Stimulated activated CD4-positive, alpha-beta T cell treated with anti-CD3 and anti-CD28 coated beads, Interleukin-15, amount 100 ng/mL, for 24 hours (primary cell): ENCODE measurements at regions not wholly inside any gene's neighbourhood (a gene's known extent, or its start where the extent isn't known, plus 50 kb on each side); places are given as distances from the start of the nearest gene placed in this dataset.

Source experiments
- DNase-seq: peaks from one replicate; pipeline ENCODE4 v3.0.0-alpha.2; 2020

GRCh38 chr14:61847861-61848260, 85.6 kb downstream of the SNAPC1 start:
- no peak for DNase-seq

DNA sequence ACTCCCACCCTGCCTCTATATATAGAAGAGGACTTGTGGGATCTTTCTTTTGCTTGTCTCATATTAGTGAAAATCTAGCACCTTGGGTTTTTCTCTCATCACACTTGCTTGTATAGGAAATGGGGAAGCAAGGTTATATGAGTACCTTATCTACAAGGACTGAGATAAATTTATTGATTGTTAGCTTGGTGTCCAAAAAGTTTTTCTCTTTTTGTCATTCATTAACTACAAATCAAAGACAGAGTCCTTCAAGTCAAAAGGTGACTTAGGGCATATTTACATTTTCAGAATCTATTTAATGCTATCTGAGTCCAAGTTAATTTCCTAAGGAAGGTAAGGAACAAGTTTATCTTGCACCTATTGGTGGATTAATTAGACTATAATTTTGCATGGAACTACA, 92.7 kb downstream of the SNAPC1 start:
- DNase-seq, result no peak

DNA sequence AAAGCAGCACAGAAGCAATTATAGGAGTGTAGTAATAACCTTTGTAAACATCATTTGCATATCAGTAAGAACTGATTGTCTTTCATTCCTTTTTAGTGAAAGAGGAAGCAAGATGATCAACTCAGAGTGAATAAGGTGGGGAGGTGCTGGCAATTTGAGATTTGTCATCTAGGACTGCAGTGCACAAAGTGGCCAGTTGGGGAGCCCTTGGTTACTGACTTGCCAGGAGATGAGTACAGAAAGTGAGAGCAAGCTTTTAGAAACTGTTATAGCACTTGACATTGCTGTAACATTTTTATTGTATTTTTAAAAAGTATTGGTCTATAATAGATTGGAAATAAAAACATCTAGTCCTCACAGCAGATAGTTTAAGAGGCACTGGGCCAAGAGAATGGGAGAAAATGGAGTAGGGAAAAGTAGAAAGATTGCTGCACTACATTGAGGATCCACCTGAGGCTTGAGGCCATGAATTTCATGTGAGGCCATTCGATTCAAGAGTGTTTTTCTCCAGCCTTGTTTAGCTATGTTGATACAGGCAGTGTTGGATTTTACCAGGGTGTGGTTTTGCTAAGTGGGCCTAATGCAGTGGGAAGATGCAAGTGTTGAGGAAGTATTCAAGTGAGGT, 98.2 kb downstream of the SNAPC1 start:
- peak; percentile 79 for DNase-seq

DNA sequence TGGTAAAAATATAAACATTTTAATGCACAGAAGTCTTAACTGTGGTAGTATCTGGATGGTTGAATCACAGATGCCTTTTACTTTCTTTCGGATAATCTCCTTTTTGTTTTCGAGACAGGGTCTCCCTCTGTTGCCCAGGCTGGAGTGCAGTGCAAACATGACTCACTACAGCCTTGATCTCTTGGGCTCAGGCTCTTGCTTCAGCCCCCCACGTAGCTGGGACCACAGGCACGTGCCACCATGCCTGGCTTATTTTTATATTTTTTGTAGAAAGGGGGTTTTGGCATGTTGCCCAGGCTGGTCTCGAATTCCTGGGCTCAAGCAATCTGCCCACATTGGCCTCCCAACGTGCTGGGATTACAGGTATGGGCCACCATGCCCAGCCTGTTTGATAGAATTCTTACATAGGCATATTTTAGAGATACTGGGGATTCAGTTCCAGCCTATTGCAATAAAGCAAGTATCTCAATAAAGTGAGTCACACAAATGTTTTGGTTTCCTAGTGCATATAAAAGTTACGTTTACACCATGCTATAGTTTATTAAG, 99.2 kb downstream of the SNAPC1 start:
- DNase-seq, result no peak

DNA sequence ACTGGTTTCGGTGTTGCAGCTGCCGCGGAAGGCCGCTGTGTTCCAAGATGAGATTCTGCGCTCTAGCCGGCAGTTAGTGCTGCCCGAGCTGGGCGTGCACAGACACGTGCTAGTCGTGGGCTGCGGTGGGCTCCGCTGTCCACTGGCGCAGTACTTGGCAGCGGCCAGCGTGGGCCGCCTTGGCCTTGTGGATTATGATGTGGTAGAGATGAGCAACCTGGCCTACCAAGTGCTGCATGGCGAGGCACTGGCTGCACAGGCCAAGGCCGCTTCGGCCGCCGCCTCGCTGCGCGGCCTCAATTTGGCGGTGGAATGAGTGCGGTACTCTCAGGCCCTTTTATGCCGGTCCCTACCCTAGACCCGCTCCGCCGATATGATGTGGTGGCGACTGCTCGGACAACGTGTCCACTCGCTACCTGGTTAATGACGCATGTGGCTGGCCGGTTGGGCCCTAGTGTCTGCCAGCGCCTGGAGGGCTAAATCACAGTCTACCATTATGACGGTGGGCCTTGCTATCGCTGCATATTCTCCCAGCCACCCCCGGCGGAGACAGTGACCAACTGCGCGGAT, 102.2 kb downstream of the SNAPC1 start:
- DNase-seq, result no peak

DNA sequence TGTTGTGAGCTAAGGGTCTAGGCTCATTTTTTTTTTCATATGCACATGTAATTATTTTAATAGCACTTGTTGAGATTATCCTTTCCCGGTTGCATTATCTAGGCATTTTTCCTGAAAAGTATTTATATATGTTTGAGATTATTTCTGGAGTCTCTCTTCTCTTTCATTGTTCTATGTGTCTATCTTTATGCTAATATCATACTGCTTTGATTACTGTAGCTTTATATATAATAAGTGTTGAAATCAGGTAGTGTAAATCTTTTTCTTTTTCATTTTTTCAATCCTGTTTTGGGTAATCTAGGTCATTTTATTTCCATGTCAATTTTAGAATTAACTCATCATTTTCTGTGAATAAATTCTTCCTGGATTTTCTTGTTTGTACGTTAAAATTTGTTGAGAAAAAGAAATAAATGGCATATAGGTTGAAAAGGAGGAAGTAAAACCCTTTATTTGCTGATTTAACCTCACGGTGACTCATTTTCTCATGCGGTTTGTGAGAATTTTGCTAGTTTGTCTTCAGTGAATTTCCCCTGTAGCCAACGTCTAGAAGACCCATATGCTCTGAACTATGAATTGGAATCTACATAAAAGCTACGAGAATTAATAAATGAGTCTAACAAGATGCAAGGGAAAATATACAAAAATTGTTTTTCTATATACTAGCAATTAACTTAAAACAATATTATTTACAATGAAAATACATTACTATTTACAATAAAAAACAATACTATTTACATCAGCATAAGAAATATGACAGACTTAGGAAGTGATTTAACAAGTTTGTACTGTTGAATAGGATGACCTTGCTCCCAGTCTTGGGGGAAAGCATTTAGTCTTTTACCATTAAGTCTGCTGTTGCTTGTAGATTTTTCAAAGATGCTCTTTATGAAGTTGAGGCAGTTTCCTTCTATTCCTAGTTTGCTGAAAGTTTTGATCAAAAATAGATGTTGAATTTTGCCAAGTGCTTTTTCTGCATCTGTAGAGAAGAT, 105.0 kb downstream of the SNAPC1 start:
- DNase-seq, result no peak

- DNase-seq, result no peak
These were observed 106.6 kb downstream of the SNAPC1 start for GRCh38 chr14:61868846-61869245.

DNA sequence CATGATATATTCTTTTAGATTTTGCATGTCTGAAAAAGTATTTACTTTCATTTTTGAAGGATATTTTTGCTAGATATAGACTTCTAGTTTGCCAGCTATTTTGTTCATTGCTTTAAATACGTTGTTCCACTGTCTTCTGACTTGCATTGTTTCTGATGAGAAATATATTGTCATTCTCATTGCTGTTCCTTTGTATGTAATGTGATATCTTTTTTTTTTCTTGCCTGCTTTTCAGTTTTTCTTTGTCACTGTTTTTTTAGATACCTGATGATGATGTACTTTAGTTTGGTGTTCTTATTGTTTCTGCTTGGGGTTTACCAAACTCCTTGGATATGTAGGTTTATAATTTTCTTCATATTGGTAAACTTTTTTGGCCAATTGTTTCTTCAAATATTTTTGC, 107.9 kb downstream of the SNAPC1 start:
- DNase-seq, result no peak

GRCh38 chr14:61872452-61872851, 110.2 kb downstream of the SNAPC1 start:
- DNase-seq, result no peak

- DNase-seq, result no peak
These were observed 113.3 kb downstream of the SNAPC1 start for GRCh38 chr14:61875483-61875882.

DNA sequence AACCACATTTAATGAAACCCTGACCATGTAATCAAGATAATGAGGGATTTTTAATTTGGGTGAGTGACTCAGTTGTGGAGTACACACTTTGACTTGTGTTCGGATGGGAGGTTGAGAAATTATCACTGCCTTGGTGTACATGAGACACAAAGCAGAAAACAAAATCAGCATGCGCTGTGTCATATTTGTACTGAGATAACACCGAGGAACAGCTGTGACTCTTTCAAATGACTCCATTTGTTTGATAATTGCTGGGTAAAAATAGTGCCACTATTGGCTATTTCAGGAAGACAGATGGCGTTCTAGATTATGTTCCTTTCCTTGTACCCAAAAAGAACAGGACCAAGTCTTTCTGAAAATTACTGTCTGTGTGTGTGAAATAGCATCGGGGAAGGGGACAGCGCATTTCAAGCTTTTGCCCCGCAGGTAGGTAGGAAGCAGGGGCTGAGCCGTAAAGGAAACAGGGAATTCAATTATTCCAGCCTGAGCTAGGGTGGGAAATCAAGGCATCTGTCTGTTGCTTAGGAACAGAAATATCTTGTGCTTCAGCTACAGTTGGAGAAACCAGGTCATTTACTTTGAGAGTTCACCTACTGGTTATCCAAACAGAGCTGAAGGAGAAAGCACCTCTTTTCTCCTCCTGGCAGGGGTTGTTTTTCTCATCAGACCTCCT, 114.3 kb downstream of the SNAPC1 start:
- DNase-seq, result no peak

DNA sequence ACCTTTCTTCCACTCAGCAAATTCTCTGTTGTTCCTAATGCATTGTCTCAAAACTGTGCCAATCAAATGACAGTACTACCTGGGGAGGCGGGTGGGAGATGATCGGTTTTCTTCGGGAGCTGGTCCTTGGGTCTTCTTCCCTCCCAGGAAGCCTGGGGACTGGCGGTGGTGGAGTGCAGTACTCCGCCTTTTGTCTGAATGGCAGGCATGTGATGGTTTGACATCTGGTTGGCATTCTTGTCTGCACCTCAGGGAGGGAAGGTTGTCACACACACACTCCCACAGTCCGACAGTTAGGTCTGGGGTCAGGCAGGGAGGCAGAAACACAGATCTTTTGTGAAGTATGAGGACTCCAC, 114.8 kb downstream of the SNAPC1 start:
- no peak for DNase-seq

DNA sequence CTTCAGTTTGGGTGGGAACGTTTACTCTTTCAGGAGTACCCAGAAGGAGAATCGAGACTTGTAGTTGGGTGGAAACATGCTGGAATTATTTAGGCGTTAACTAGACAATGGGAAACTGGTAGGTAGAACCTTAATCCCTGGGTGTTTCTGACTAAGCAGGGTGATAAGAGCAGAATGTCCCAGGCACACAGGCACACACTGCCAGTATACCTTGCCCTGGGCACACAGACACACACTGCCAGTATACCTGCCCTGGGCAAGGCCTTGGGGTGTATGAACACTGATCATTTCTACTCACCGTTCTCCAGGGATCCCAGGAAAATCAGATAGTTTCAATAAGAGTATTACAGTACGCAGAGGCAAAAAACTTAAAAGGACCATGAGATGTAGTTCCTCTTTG, 115.5 kb downstream of the SNAPC1 start:
- DNase-seq, result no peak

DNA sequence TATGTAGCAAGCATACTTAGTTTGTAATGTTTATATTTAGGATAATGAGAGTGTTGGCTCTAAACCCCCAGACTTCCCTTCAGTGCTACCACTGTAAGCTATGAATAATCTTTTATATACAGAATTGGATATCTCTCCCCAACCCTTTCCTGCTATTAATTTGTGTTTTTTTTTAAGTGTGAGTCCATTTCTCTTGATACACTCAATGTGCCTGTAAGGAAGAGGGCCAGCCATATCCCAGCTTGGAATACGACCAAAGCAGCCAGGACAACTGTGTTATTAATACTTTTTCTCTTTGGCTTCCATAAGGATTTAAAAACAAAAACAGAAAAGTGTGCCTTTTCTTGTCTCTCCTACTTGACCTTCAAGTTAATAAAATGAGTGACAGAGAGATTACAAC, 116.7 kb downstream of the SNAPC1 start:
- no peak for DNase-seq

DNA sequence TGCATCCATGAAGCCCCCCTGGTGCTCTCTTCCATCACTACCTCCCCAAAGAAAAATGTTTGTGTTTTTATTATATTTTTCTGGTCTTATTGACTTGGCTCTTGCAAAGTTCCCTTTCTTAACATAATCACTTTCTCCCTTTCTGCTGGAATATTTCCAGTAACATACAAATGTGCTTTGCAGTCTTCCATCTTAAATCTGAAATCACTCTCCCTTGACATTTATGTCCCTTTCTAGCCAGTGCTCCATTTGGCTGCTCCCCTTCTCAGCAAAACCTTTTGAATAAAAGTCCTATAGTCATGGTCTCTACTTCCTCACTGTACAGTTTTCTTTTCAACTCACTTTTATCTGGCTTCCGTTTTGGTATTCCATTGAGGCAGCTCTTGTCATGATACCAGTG, 118.8 kb downstream of the SNAPC1 start:
- no peak for DNase-seq

DNA sequence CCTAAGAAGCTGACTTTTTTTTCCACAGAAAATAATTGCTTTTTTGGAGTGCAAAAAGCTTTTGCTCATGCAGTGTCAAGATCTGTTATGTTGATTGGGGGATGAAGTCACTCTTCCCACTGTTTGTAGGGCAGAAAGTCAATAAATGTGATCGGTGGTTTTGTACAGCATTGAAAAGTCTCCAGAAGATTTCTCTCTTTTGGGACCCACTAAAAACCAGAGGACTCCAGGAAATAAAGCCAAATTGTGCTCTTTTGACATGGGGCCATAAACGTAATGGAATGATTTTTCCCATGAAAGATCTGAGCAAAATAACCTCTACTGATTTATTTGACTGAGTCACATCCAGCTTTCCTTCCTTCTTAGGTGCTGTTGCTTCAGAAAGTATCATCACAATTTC, 122.5 kb downstream of the SNAPC1 start:
- DNase-seq, result no peak

DNA sequence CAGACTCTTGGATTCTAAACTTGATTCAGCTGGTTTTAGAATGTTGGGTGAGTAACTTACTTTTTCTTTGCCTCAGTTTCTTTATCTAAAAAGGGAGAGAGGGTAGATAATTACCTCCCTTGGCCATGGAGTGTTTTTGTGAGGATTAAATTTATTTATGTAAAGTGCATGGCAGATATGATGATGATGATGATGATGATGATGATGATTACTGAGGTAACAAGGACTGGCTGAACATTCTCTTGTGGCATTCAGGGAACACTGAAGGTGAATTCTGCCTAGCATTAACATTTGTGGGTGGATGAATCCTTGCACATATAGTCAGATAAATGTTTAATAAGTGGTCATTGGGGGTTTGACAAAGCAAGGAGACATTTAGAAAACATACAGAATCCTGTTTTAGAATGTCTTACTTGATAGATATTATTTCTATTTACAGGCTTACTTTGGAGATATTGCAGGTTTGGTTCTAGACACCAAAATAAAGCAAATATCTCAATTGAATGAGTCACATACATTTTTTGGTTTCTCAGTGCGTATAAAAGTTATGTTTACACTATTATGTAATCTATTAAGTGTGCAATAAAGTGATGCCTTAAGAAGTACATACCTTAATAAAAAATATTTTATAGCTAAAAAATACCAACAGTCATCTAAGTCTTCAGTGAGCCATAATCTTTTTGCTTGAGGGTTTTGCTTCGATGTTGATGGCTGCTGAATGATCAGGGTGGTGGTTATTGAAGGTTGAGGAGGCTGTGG, 123.2 kb downstream of the SNAPC1 start:
- no peak for DNase-seq

DNA sequence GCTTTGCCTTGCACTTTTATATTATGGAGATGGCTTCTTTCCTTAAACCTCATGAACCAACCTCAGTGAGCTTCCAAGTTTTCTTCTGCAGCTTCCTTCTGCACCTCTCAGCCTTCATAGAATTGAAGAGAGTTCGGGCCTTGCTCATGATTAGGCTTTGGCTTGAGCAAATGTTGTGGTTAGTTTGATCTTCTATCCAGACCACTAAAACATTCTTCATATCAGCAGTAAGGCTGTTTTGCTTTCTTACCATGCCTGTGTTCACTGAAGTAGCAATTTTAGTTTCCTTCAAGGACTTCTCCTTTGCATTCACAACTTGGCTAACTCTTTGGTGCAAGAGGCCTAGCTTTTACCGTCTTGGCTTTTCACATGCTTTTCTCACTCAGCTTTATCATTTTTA, 125.4 kb downstream of the SNAPC1 start:
- DNase-seq, result no peak

DNA sequence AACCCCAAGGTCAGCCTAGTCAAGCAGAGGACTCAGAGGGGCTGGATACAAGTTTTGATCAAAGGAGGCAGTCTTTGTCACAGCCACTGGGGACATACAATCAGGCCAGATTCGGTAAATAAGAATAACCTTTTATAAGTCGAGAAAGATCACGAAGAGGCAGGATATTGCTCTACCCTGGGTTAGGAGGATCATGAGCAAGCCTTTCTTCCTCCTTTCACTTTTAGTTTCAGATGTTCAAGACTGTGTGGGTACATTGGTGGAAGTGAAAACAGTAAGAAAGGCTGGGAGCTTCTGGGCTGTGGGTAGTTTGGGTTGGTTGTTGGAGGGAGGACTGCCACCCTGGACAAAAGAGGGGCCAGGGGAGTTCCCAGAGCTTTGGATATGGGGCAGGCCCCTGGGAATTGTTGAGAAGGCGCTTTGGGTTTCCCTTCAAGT, 127.7 kb downstream of the SNAPC1 start:
- peak; percentile 33 for DNase-seq

DNA sequence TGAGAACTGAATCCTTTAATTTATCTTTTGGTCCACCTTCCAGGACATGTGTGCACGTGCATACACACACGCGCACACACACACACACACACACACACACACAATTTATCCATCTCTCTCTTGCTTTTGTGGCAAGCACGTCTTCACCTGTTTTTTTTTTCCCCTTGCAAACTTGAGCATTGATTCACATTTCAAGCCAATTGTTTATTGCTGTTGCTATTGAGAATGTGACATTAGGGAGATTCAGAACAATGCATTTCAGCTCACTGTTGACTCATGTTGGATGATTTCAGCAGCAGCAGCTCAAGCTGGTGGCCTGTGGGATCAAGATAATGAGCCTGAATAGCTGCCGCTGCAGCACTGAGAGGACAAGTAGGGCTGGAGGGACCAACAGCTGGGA, 128.9 kb downstream of the SNAPC1 start:
- no peak for DNase-seq

DNA sequence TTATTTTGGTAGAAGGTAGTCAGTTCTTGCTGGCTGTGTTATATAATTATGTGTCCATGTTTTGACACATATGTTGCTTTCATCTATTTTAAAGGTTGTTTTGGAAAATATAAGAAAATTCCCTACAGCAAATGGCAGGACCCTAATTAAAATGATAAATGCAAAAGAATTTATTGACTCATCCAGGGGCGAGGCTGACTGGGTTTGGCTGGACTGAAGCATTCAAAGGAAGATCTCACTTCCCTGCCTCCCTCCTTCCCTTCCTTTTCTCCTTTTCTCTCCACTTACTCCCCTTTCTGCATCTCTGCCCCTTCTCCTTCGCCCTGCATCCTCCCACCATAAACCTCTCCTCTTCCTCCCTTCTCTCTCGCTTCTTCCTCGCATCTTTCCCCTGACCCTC, 129.6 kb downstream of the SNAPC1 start:
- no peak for DNase-seq

GRCh38 chr14:61893371-61893940, 131.2 kb downstream of the SNAPC1 start:
- DNase-seq, result no peak
